ENCODE measurements at regions not wholly inside any gene's neighbourhood (a gene's known extent, or its start where the extent isn't known, plus 50 kb on each side); places are given as distances from the start of the nearest gene placed in this dataset.
"Not testable (repeated sequence)": the region's sequence is repeated elsewhere in the genome, so short reads cannot be mapped to it uniquely, and the experiment has no call there.

- DNase-seq (ENCODE audit: low read depth): no peak
These were observed 95.7 kb downstream of the FASLG start for GRCh38 chr1:172754609-172755008.

GRCh38 chr1:172755099-172755498, 96.2 kb downstream of the FASLG start:
- no peak for DNase-seq (ENCODE audit: low read depth)

GRCh38 chr1:172756024-172756423, 97.1 kb downstream of the FASLG start:
- no peak for DNase-seq (ENCODE audit: low read depth)

- DNase-seq (ENCODE audit: low read depth): no peak
These were observed 99.4 kb downstream of the FASLG start for GRCh38 chr1:172758259-172758658.

GRCh38 chr1:172760121-172760520, 101.2 kb downstream of the FASLG start:
- no peak for DNase-seq (ENCODE audit: low read depth)

- no peak for DNase-seq (ENCODE audit: low read depth)
These were observed 102.9 kb downstream of the FASLG start for GRCh38 chr1:172761581-172762486.

GRCh38 chr1:172763057-172763456, 104.2 kb downstream of the FASLG start:
- DNase-seq (ENCODE audit: low read depth): no peak

GRCh38 chr1:172764378-172764777, 105.5 kb downstream of the FASLG start:
- no peak for DNase-seq (ENCODE audit: low read depth)

- DNase-seq (ENCODE audit: low read depth): no peak
These were observed 107.6 kb downstream of the FASLG start for GRCh38 chr1:172766462-172766861.

- no peak for DNase-seq (ENCODE audit: low read depth)
These were observed 111.2 kb downstream of the FASLG start for GRCh38 chr1:172770071-172770470.

GRCh38 chr1:172774561-172774960, 115.7 kb downstream of the FASLG start:
- DNase-seq (ENCODE audit: low read depth): no peak

- DNase-seq (ENCODE audit: low read depth): no peak
These were observed 116.7 kb downstream of the FASLG start for GRCh38 chr1:172775606-172776005.

GRCh38 chr1:172776071-172776470, 117.2 kb downstream of the FASLG start:
- DNase-seq (ENCODE audit: low read depth): no peak

GRCh38 chr1:172777767-172778166, 118.9 kb downstream of the FASLG start:
- DNase-seq (ENCODE audit: low read depth): no peak

GRCh38 chr1:172778456-172779455, 119.9 kb downstream of the FASLG start:
- DNase-seq (ENCODE audit: low read depth): no peak

- no peak for DNase-seq (ENCODE audit: low read depth)
These were observed 120.6 kb downstream of the FASLG start for GRCh38 chr1:172779491-172779890.

GRCh38 chr1:172781513-172782140, 122.7 kb downstream of the FASLG start:
- DNase-seq (ENCODE audit: low read depth): no peak

- DNase-seq (ENCODE audit: low read depth): no peak
These were observed 130.9 kb downstream of the FASLG start for GRCh38 chr1:172789840-172790239.

GRCh38 chr1:172790245-172790644, 131.3 kb downstream of the FASLG start:
- DNase-seq (ENCODE audit: low read depth): no peak

- DNase-seq (ENCODE audit: low read depth): no peak
These were observed 134.9 kb downstream of the FASLG start for GRCh38 chr1:172793823-172794222.

- DNase-seq (ENCODE audit: low read depth): no peak
These were observed 136.8 kb downstream of the FASLG start for GRCh38 chr1:172795741-172796140.

GRCh38 chr1:172799804-172800203, 140.9 kb downstream of the FASLG start:
- not testable (repeated sequence) for DNase-seq (ENCODE audit: low read depth)
